Gastrocnemius medialis (tissue), 4 donors: ENCODE measurements at regions not wholly inside any gene's neighbourhood (a gene's known extent, or its start where the extent isn't known, plus 50 kb on each side); places are given as distances from the start of the nearest gene placed in this dataset.

Experiments
- ATAC-seq, 2 donors: fragments of 150-250 bp; one replicate each; pipeline ENCODE4 v1.9.1; 2016
- DNase-seq, 2 donors: peaks; one replicate each; pipeline ENCODE4 v3.0.0-alpha.2; 2019
- H3K27ac ChIP-seq, 4 donors: fragments of 200-600 bp; sonication (generic); 1 replicate in 1 of 4; 2 replicates in 3 of 4; pipeline ENCODE4 v1.5.1; 2016 to 2018; ENCODE audit warnings: mild to moderate bottlenecking in 2 of 4, moderate library complexity in 1 of 4
- H3K27me3 ChIP-seq, 3 donors: fragments of 200-600 bp; sonication (generic) in 2 of 3; 1 replicate in 1 of 3; 2 replicates in 2 of 3; pipeline versions ENCODE4 v1.5.1 to v1.6.0; 2016 to 2019; ENCODE audit warnings: mild to moderate bottlenecking in 1 of 3, moderate library complexity in 1 of 3
- H3K36me3 ChIP-seq, 2 donors: fragments of 200-600 bp; sonication (generic) in 1 of 2; one replicate each; pipeline ENCODE4 v1.5.1; 2017 to 2018
- H3K4me1 ChIP-seq, 2 donors: fragments of 200-600 bp; sonication (generic) in 1 of 2; one replicate each; pipeline ENCODE4 v1.5.1; 2016 to 2017; ENCODE audit warnings: mild to moderate bottlenecking in 2 of 2
- H3K4me3 ChIP-seq, 4 donors: fragments of 200-600 bp; sonication (generic) in 3 of 4; 1 replicate in 1 of 4; 2 replicates in 3 of 4; pipeline ENCODE4 v1.5.1; 2016 to 2019; ENCODE audit warnings: mild to moderate bottlenecking in 2 of 4
- H3K9me3 ChIP-seq, 3 donors: fragments of 200-600 bp; sonication (generic) in 2 of 3; 1 replicate in 1 of 3; 2 replicates in 2 of 3; pipeline ENCODE4 v1.5.1; 2016 to 2019
- POLR2A ChIP-seq, 2 donors: fragments of 450-650 bp; IDR thresholded peaks; one replicate each; pipeline ENCODE4 v1.6.1; 2017; ENCODE audit warnings: antibody characterized with exemption in 2 of 2, mild to moderate bottlenecking in 2 of 2, moderate library complexity in 2 of 2
- in situ Hi-C, 4 donors: fragments of 200-750 bp; cut with MboI; loops; one replicate each; pipeline versions ENCODE4 v1.15.0 to v1.8.0; 2017; ENCODE audit warnings: low sequenced_read_pairs in 4 of 4
- intact Hi-C: fragments of 100-400 bp; cut with DNase I; formaldehyde crosslinking; loops from one replicate; pipeline ENCODE4 v1.15.1; 2023; ENCODE audit warnings: low total_unique reads
- TF ChIP-seq, protein P1 (sequence below), 5 experiments: fragments of 450-650 bp in 3 of 5; fragments of 200-600 bp in 2 of 5; sonication (generic) in 2 of 5; IDR thresholded peaks in 4 of 5; conservative IDR thresholded peaks in 1 of 5; 1 replicate in 4 of 5; 2 replicates in 1 of 5; pipeline ENCODE4 v1.5.1; 2016 to 2019; ENCODE audit warnings: antibody characterized with exemption in 5 of 5, mild to moderate bottlenecking in 3 of 5, moderate library complexity in 3 of 5

DNA sequence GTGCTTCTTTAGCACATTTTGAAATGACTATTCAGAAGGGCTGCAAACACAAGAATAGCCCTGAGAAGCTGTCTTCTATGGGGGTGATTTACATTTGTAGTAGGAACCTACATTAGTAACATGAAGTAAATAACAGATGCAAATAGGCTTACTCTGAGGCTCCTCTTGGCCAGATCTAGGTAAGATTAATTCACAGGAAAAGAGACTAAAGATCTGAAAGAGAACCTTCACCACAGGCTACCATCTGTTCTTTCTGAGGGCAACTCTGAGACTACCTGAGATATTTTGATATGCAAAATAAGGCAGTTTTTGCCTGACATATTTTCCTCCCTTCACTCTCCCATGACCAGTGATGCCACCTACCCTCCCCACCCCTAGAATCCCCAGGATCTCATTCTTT is 1267.8 kb downstream of the PLA2G4A start:
- TF ChIP-seq, protein P1, sequence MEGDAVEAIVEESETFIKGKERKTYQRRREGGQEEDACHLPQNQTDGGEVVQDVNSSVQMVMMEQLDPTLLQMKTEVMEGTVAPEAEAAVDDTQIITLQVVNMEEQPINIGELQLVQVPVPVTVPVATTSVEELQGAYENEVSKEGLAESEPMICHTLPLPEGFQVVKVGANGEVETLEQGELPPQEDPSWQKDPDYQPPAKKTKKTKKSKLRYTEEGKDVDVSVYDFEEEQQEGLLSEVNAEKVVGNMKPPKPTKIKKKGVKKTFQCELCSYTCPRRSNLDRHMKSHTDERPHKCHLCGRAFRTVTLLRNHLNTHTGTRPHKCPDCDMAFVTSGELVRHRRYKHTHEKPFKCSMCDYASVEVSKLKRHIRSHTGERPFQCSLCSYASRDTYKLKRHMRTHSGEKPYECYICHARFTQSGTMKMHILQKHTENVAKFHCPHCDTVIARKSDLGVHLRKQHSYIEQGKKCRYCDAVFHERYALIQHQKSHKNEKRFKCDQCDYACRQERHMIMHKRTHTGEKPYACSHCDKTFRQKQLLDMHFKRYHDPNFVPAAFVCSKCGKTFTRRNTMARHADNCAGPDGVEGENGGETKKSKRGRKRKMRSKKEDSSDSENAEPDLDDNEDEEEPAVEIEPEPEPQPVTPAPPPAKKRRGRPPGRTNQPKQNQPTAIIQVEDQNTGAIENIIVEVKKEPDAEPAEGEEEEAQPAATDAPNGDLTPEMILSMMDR (IDR thresholded peaks at IDR 0.05 in 4 of 5, conservative IDR thresholded peaks at IDR 0.05 in 1 of 5): no peak
- no peak overlapping the region for H3K27ac ChIP-seq
- no peaks in the 10 kb centered on the region for H3K36me3 ChIP-seq
- no peak for DNase-seq
- intact Hi-C loops: no loop called here
- no peak overlapping the region for H3K4me3 ChIP-seq
- no peaks in the 10 kb centered on the region for H3K9me3 ChIP-seq
- ATAC-seq: no peak
- in situ Hi-C loops: no loop called here
- H3K27me3 ChIP-seq: no peaks in the 10 kb centered on the region
- no peaks in the 10 kb centered on the region for H3K4me1 ChIP-seq

DNA sequence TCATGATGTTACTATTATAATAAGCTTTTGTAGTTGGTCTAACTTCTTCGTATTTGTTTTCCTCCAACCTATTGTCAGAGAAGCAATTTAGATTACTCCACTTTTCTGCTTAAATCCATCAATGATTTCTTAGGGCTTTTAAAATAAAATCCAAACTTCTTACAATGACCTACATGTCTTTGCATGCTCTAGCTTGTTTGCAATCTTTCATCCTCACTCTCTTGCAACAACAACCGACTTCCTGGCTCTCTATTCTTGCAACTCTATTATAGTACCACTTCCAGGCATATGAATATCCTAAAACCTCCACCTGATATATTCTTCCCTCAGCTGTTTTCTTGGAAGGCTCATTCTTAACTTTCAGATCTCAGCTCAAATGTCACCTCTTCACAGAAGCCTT is 1288.7 kb downstream of the PLA2G4A start:
- no peak for TF ChIP-seq POLR2A (IDR thresholded peaks at IDR 0.05)
- TF ChIP-seq, protein P1 (IDR thresholded peaks at IDR 0.05 in 4 of 5, conservative IDR thresholded peaks at IDR 0.05 in 1 of 5): no peak
- intact Hi-C loops: no loop called here
- no peak for ATAC-seq

DNA sequence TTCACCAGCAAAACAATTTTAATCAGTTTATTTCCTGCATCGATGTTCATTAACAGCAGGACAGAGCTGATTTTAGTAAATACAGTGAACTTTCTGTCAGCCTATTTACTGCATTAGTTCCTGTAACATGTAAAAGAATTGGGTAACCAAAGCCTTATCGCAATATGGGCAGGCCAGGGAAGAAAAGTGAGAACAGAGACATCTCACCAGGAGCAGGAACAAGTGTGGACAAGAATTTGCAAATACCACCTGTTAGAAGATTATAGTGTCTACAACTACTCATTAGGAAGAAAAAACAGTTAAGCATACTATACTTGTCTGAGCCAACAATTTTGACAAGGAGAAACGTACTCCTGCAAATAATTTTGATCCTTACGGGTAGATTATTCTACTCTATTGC is 1293.9 kb downstream of the PLA2G4A start:
- intact Hi-C loops: no loop called here
- H3K36me3 ChIP-seq: no peaks in the 10 kb centered on the region
- no peak for ATAC-seq
- TF ChIP-seq, protein P1 (IDR thresholded peaks at IDR 0.05 in 4 of 5, conservative IDR thresholded peaks at IDR 0.05 in 1 of 5): no peak
- no peak for TF ChIP-seq POLR2A (IDR thresholded peaks at IDR 0.05)
- H3K27me3 ChIP-seq: no peaks in the 10 kb centered on the region
- no peak for DNase-seq
- in situ Hi-C loops: no loop called here
- H3K27ac ChIP-seq: no peak overlapping the region
- no peaks in the 10 kb centered on the region for H3K9me3 ChIP-seq
- H3K4me3 ChIP-seq: no peak overlapping the region
- H3K4me1 ChIP-seq: no peaks in the 10 kb centered on the region

More for the DNA sequence above, 1288.7 kb downstream of the PLA2G4A start:
- Histone ChIP-seq H3K4me3 (no peak overlapping the region), H3K27ac (no peak overlapping the region), H3K9me3 (no peaks in the 10 kb centered on the region), H3K36me3 (no peaks in the 10 kb centered on the region), H3K27me3 (no peaks in the 10 kb centered on the region), H3K4me1 (no peaks in the 10 kb centered on the region)
- no peak for DNase-seq
- in situ Hi-C loops: no loop called here

DNA sequence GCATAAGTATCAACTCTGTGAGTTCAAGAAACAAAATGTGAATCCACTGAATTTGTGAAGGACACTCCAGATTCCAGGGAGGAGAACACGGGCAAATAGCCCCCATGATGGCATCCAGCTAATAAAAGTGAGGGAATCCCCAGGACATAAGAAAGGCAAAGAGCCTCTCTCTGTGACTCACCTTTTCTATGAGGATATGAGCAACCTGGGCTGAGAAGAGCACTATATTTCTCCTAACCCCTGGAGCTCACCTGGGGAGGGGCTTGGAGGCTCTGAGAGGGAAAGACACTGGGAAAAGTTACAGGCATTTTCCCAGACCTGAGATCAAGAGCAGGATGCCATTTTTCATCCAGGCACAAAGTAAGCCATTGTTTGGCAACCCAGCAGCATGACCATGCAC is 1298.8 kb downstream of the PLA2G4A start:
- no peak for ATAC-seq
- H3K27me3 ChIP-seq: no peaks in the 10 kb centered on the region
- no peak for DNase-seq
- no peak for TF ChIP-seq POLR2A (IDR thresholded peaks at IDR 0.05)
- TF ChIP-seq, protein P1 (IDR thresholded peaks at IDR 0.05 in 4 of 5, conservative IDR thresholded peaks at IDR 0.05 in 1 of 5): no peak
- H3K9me3 ChIP-seq: no peaks in the 10 kb centered on the region
- no peaks in the 10 kb centered on the region for H3K4me1 ChIP-seq
- in situ Hi-C loops: no loop called here
- intact Hi-C loops: no loop called here
- H3K27ac ChIP-seq: no peak overlapping the region
- H3K36me3 ChIP-seq: no peaks in the 10 kb centered on the region
- no peak overlapping the region for H3K4me3 ChIP-seq

DNA sequence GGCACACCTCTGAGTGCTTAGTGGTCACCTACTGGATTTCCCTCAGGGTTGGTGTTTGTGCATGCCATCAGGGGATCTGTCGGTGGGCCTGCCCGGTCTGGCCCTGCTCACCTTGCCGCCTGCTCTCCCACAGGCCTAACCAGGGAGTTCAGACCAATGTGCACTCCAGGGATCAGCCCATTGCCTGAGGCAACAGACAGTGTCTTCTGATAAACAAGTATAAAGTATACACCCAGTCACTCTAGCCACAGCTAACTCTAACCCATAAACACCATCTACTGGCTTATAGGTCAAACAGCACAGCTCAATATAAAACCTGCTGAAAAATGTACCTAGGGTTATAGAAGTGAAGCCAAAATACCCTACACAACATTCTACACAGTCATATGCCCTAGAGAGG is 1300.0 kb downstream of the PLA2G4A start:
- no peaks in the 10 kb centered on the region for H3K4me1 ChIP-seq
- H3K36me3 ChIP-seq: no peaks in the 10 kb centered on the region
- in situ Hi-C loops: no loop called here
- no peak overlapping the region for H3K27ac ChIP-seq
- no peaks in the 10 kb centered on the region for H3K9me3 ChIP-seq
- H3K27me3 ChIP-seq: no peaks in the 10 kb centered on the region
- no peak overlapping the region for H3K4me3 ChIP-seq
- no peak for DNase-seq
- intact Hi-C loops: no loop called here
- TF ChIP-seq, protein P1 (IDR thresholded peaks at IDR 0.05 in 4 of 5, conservative IDR thresholded peaks at IDR 0.05 in 1 of 5): no peak
- TF ChIP-seq POLR2A (IDR thresholded peaks at IDR 0.05): no peak
- ATAC-seq: no peak
